ENCODE measurements at regions not wholly inside any gene's neighbourhood (a gene's known extent, or its start where the extent isn't known, plus 50 kb on each side); places are given as distances from the start of the nearest gene placed in this dataset.

GRCh38 chr5:3313569-3313968 lies 282.1 kb upstream of the IRX1 start:
- no peak for ATAC-seq (ENCODE audit: low read depth)
- peaks cover 20% of the 10 kb centered on the region for H3K4me1 ChIP-seq (ENCODE audit: insufficient read depth, poor library complexity, severe bottlenecking)

GRCh38 chr5:3312299-3312698 lies 283.3 kb upstream of the IRX1 start:
- ATAC-seq (ENCODE audit: low read depth) (no peak), DNase-seq (ENCODE audit: low spot score) (no peak)
- no peak overlapping the region for H3K4me3 ChIP-seq (ENCODE audit: severe bottlenecking)
- no peak for TF ChIP-seq CTCF (IDR thresholded peaks at IDR 0.05; ENCODE audit: poor library complexity, severe bottlenecking)
- no peaks in the 10 kb centered on the region for H3K36me3 ChIP-seq (ENCODE audit: low read depth)
- H3K27ac ChIP-seq (ENCODE audit: poor library complexity, severe bottlenecking) = peak overlapping the region; percentile 98
- H3K9me3 ChIP-seq (ENCODE audit: severe bottlenecking) = peaks cover 14% of the 10 kb centered on the region
- peaks cover 20% of the 10 kb centered on the region for H3K4me1 ChIP-seq (ENCODE audit: insufficient read depth, poor library complexity, severe bottlenecking)
- H3K27me3 ChIP-seq (ENCODE audit: insufficient read depth, poor library complexity, severe bottlenecking) = no peaks in the 10 kb centered on the region

More at GRCh38 chr5:3313569-3313968, 282.1 kb upstream of the IRX1 start:
- Histone ChIP-seq H3K4me3 (ENCODE audit: severe bottlenecking) (no peak overlapping the region), H3K27me3 (ENCODE audit: insufficient read depth, poor library complexity, severe bottlenecking) (no peaks in the 10 kb centered on the region), H3K27ac (ENCODE audit: poor library complexity, severe bottlenecking) (no peak overlapping the region), H3K9me3 (ENCODE audit: severe bottlenecking) (peaks cover 14% of the 10 kb centered on the region), H3K36me3 (ENCODE audit: low read depth) (no peaks in the 10 kb centered on the region)
- no peak for TF ChIP-seq CTCF (IDR thresholded peaks at IDR 0.05; ENCODE audit: poor library complexity, severe bottlenecking)
- DNase-seq (ENCODE audit: low spot score) = no peak

GRCh38 chr5:3311433-3311832 lies 284.2 kb upstream of the IRX1 start:
- ATAC-seq (ENCODE audit: low read depth) (peak; percentile 2; the same call in 2 of the 3 replicates), DNase-seq (ENCODE audit: low spot score) (no peak)
- Histone ChIP-seq H3K27me3 (ENCODE audit: insufficient read depth, poor library complexity, severe bottlenecking) (no peaks in the 10 kb centered on the region), H3K4me1 (ENCODE audit: insufficient read depth, poor library complexity, severe bottlenecking) (peaks cover 20% of the 10 kb centered on the region), H3K4me3 (ENCODE audit: severe bottlenecking) (no peak overlapping the region), H3K9me3 (ENCODE audit: severe bottlenecking) (peaks cover 14% of the 10 kb centered on the region), H3K27ac (ENCODE audit: poor library complexity, severe bottlenecking) (peak overlapping the region; percentile 98), H3K36me3 (ENCODE audit: low read depth) (no peaks in the 10 kb centered on the region)
- no peak for TF ChIP-seq CTCF (IDR thresholded peaks at IDR 0.05; ENCODE audit: poor library complexity, severe bottlenecking)

- no peak for TF ChIP-seq CTCF (IDR thresholded peaks at IDR 0.05; ENCODE audit: poor library complexity, severe bottlenecking)
- H3K4me1 ChIP-seq (ENCODE audit: insufficient read depth, poor library complexity, severe bottlenecking) = peaks cover 20% of the 10 kb centered on the region
- peaks cover 14% of the 10 kb centered on the region for H3K9me3 ChIP-seq (ENCODE audit: severe bottlenecking)
- H3K27ac ChIP-seq (ENCODE audit: poor library complexity, severe bottlenecking) = peak overlapping the region; percentile 98
- H3K27me3 ChIP-seq (ENCODE audit: insufficient read depth, poor library complexity, severe bottlenecking) = no peaks in the 10 kb centered on the region
- no peaks in the 10 kb centered on the region for H3K36me3 ChIP-seq (ENCODE audit: low read depth)
- peak; percentile 89 for ATAC-seq (ENCODE audit: low read depth)
- peak; percentile 97 for DNase-seq (ENCODE audit: low spot score)
- H3K4me3 ChIP-seq (ENCODE audit: severe bottlenecking) = no peak overlapping the region
Measured at GRCh38 chr5:3310541-3311261, 284.9 kb upstream of the IRX1 start.

- ATAC-seq (ENCODE audit: low read depth) = no peak
- no peak for TF ChIP-seq CTCF (IDR thresholded peaks at IDR 0.05; ENCODE audit: poor library complexity, severe bottlenecking)
- peaks cover 14% of the 10 kb centered on the region for H3K9me3 ChIP-seq (ENCODE audit: severe bottlenecking)
Measured at GRCh38 chr5:3309538-3309937, 286.1 kb upstream of the IRX1 start.

More at GRCh38 chr5:3309538-3309937, 286.1 kb upstream of the IRX1 start:
- Histone ChIP-seq H3K27ac (ENCODE audit: poor library complexity, severe bottlenecking) (peak overlapping the region; percentile 98), H3K4me3 (ENCODE audit: severe bottlenecking) (no peak overlapping the region), H3K27me3 (ENCODE audit: insufficient read depth, poor library complexity, severe bottlenecking) (no peaks in the 10 kb centered on the region), H3K36me3 (ENCODE audit: low read depth) (no peaks in the 10 kb centered on the region), H3K4me1 (ENCODE audit: insufficient read depth, poor library complexity, severe bottlenecking) (peaks cover 20% of the 10 kb centered on the region)
- DNase-seq (ENCODE audit: low spot score) = no peak

Measured in RWPE2 (cell line).